Inferior parietal cortex (tissue), 1 donor: ENCODE measurements at regions not wholly inside any gene's neighbourhood (a gene's known extent, or its start where the extent isn't known, plus 50 kb on each side); places are given as distances from the start of the nearest gene placed in this dataset.

Experiments used
- DNase-seq: peaks from one replicate; pipeline ENCODE4 v3.0.0-alpha.2; 2016; ENCODE audit errors: extremely low spot score

GRCh38 chr9:107210775-107211174 is 72.3 kb upstream of the RAD23B start:
- no peak for DNase-seq

GRCh38 chr9:107211284-107211923 is 71.7 kb upstream of the RAD23B start:
- no peak for DNase-seq

- DNase-seq = no peak
These were observed 70.5 kb upstream of the RAD23B start for GRCh38 chr9:107212613-107213012.

- DNase-seq = no peak
These were observed 70.0 kb upstream of the RAD23B start for GRCh38 chr9:107213080-107213479.

GRCh38 chr9:107213561-107214028 is 69.5 kb upstream of the RAD23B start:
- DNase-seq = no peak

- DNase-seq = no peak
These were observed 68.7 kb upstream of the RAD23B start for GRCh38 chr9:107214381-107214780.

- DNase-seq = no peak
These were observed 68.2 kb upstream of the RAD23B start for GRCh38 chr9:107214915-107215314.

GRCh38 chr9:107215381-107215780 is 67.7 kb upstream of the RAD23B start:
- DNase-seq = no peak

GRCh38 chr9:107216329-107216728 is 66.8 kb upstream of the RAD23B start:
- DNase-seq = no peak

GRCh38 chr9:107218829-107219485 is 64.1 kb upstream of the RAD23B start:
- DNase-seq = no peak

- no peak for DNase-seq
These were observed 63.5 kb upstream of the RAD23B start for GRCh38 chr9:107219486-107220077.

GRCh38 chr9:107221321-107221720 is 61.8 kb upstream of the RAD23B start:
- DNase-seq = no peak

- DNase-seq = no peak
These were observed 61.0 kb upstream of the RAD23B start for GRCh38 chr9:107222020-107222522.

GRCh38 chr9:107223381-107223780 is 59.7 kb upstream of the RAD23B start:
- DNase-seq = no peak

- no peak for DNase-seq
These were observed 58.8 kb upstream of the RAD23B start for GRCh38 chr9:107224252-107224651.

GRCh38 chr9:107226421-107226820 is 56.7 kb upstream of the RAD23B start:
- no peak for DNase-seq

- DNase-seq = no peak
These were observed 55.3 kb upstream of the RAD23B start for GRCh38 chr9:107227774-107228173.

- no peak for DNase-seq
These were observed 54.5 kb upstream of the RAD23B start for GRCh38 chr9:107228496-107229039.

GRCh38 chr9:107229241-107229741 is 53.8 kb upstream of the RAD23B start:
- DNase-seq = no peak
